Coronary artery (tissue), 2 donors: ENCODE measurements at regions not wholly inside any gene's neighbourhood (a gene's known extent, or its start where the extent isn't known, plus 50 kb on each side); places are given as distances from the start of the nearest gene placed in this dataset.

Experiments
- DNase-seq: peaks from one replicate; pipeline ENCODE4 v3.0.0-alpha.2; 2017; ENCODE audit warnings: low spot score
- H3K27ac ChIP-seq, 2 donors: fragments of 200-600 bp; sonication (generic); one replicate each; pipeline ENCODE4 v1.5.1; 2016 to 2019
- H3K4me3 ChIP-seq: fragments of 200-600 bp; sonication (generic); 2 replicates; pipeline ENCODE4 v1.5.1; 2016; ENCODE audit warnings: mild to moderate bottlenecking, moderate library complexity
- TF ChIP-seq, protein P1 (sequence below): fragments of 200-600 bp; sonication (generic); IDR thresholded peaks from one replicate; pipeline ENCODE4 v1.5.1; 2019; ENCODE audit warnings: antibody characterized with exemption

- Histone ChIP-seq H3K4me3 (no peak overlapping the region), H3K27ac (no peak overlapping the region)
- TF ChIP-seq, protein P1, sequence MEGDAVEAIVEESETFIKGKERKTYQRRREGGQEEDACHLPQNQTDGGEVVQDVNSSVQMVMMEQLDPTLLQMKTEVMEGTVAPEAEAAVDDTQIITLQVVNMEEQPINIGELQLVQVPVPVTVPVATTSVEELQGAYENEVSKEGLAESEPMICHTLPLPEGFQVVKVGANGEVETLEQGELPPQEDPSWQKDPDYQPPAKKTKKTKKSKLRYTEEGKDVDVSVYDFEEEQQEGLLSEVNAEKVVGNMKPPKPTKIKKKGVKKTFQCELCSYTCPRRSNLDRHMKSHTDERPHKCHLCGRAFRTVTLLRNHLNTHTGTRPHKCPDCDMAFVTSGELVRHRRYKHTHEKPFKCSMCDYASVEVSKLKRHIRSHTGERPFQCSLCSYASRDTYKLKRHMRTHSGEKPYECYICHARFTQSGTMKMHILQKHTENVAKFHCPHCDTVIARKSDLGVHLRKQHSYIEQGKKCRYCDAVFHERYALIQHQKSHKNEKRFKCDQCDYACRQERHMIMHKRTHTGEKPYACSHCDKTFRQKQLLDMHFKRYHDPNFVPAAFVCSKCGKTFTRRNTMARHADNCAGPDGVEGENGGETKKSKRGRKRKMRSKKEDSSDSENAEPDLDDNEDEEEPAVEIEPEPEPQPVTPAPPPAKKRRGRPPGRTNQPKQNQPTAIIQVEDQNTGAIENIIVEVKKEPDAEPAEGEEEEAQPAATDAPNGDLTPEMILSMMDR, result no peak
- DNase-seq, result no peak
Observed at GRCh38 chr9:74277532-74277931, 219.6 kb upstream of the RORB start.

DNA sequence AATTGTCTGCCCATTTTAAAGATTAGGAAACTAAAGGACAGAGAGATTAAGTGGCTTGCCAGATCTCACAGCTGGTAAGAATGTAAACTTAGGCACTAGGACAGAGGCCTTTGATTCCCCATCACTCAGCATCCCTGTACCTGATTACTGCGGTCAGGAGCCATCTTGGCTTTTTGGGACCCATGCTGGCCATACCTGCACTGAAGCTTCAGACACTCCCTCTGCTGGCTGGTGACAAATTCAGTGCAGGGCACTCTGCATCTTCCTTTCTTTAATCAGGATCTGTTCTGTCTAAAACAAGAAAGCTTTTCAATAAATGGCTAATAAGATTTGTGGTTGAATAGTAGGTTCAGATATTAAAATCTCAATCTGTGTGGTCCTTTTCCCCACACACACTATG, 215.5 kb upstream of the RORB start:
- TF ChIP-seq, protein P1, result no peak
- no peak for DNase-seq
- no peak overlapping the region for H3K27ac ChIP-seq
- H3K4me3 ChIP-seq, result no peak overlapping the region

DNA sequence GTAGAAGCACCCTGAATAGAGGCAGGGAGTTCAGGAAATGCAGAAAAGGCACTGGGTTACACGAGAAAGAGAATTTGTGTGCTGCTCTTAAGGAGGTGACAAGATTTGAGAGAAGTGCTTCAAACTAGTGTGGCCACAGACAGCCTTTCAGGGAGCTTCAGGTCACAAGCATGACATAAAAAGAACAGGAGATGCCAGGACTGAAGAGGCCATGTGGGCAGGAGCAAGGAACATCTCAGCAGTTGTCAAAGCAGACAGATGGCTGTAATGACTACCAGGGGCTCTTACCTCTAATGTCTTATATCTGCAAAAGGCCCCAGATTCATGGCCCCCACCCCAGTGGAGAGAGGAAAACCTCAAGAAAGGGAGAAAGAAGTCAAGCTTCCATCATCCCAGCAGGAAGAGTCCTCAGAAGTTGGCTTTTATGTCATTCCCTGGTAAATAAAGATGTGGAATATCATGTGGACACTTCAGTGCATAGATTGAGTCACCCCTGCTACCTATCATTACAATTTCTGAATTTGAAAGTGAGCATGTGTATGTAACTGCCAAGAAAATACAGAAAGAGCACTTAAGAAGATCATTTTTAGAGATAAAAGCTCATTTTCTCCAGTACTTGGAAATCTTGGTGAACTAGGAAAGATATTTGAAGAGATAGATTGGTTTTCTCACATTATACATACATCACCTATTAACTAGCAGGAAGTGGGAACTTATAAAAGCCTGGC, 214.4 kb upstream of the RORB start:
- TF ChIP-seq, protein P1, result no peak
- Histone ChIP-seq H3K27ac (no peak overlapping the region), H3K4me3 (no peak overlapping the region)
- DNase-seq, result no peak

GRCh38 chr9:74284581-74285450, 212.3 kb upstream of the RORB start:
- no peak overlapping the region for H3K4me3 ChIP-seq
- no peak for DNase-seq
- TF ChIP-seq, protein P1, result no peak
- no peak overlapping the region for H3K27ac ChIP-seq

DNA sequence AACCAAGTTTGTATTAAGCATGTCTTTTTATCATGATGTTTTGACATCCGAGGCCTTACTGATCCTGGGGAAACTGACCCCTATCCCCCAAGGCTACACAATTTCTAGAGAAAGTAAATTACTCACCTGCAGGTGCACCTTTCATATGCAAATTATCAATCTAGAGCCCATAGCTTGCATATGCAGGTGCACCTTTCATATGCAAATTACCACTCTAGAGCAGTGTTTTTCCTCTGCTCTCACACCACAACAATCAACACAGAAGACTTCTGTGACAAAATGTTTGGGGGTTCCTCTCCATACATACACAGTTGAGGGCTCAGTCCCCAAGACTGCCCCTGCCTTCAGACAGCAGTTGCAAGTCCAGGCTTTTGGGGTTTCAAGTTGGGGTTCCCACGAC, 203.7 kb upstream of the RORB start:
- H3K27ac ChIP-seq, result no peak overlapping the region
- no peak for DNase-seq
- TF ChIP-seq, protein P1, result no peak
- no peak overlapping the region for H3K4me3 ChIP-seq

DNA sequence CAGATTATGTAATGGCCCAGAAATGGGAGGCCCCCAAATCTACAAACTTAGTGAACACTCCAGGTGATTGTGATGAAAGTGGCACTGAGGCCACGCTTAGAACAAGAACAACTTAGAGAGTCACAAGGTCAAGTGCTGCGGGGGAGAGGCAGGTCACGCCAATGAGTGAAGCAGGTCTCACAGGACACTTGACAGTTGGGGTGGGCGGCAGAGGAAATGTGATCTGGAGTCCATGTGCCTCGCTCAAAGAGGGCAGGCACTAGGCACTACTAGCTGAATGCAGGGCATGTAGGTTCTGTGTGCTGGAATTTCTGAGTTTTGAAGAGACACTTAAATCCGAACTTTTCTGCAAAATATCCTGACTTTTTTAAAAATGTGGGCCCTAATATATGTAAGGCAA, 193.2 kb upstream of the RORB start:
- no peak for DNase-seq
- Histone ChIP-seq H3K27ac (no peak overlapping the region), H3K4me3 (no peak overlapping the region)
- TF ChIP-seq, protein P1, result no peak
